MG63 (cell line): ENCODE measurements at regions not wholly inside any gene's neighbourhood (a gene's known extent, or its start where the extent isn't known, plus 50 kb on each side); places are given as distances from the start of the nearest gene placed in this dataset.
"Not testable (repeated sequence)": the region's sequence is repeated elsewhere in the genome, so short reads cannot be mapped to it uniquely, and the experiment has no call there.

ENCODE experiments used
- DNase-seq: peaks from one replicate; pipeline ENCODE4 v3.0.0-alpha.2; 2020
- H3K27me3 ChIP-seq: fragments of 250-450 bp; sonication (Bioruptor Pico); 2 replicates; pipeline ENCODE4 v1.5.1; 2020; ENCODE audit warnings: mild to moderate bottlenecking, moderate library complexity
- H3K36me3 ChIP-seq: fragments of 250-450 bp; sonication (Bioruptor Pico); 2 replicates; pipeline ENCODE4 v1.5.1; 2020; ENCODE audit warnings: mild to moderate bottlenecking, moderate library complexity
- H3K4me3 ChIP-seq: fragments of 250-450 bp; sonication (Bioruptor Pico); 2 replicates; pipeline ENCODE4 v1.5.1; 2020; ENCODE audit warnings: mild to moderate bottlenecking, moderate library complexity
- H3K9me3 ChIP-seq: fragments of 250-450 bp; sonication (Bioruptor Pico); 2 replicates; pipeline ENCODE4 v1.5.1; 2020; ENCODE audit warnings: mild to moderate bottlenecking, moderate library complexity

- Histone ChIP-seq H3K27me3 (no peaks in the 10 kb centered on the region), H3K9me3 (no peaks in the 10 kb centered on the region), H3K4me3 (no peak overlapping the region), H3K36me3 (no peaks in the 10 kb centered on the region)
- DNase-seq = no peak
These were observed 480.6 kb upstream of the MBL2 start for GRCh38 chr10:53253221-53253620.

GRCh38 chr10:53239873-53240272, 467.3 kb upstream of the MBL2 start:
- DNase-seq = no peak
- H3K9me3 ChIP-seq = no peaks in the 10 kb centered on the region
- no peaks in the 10 kb centered on the region for H3K27me3 ChIP-seq
- H3K36me3 ChIP-seq = no peaks in the 10 kb centered on the region
- H3K4me3 ChIP-seq = no peak overlapping the region

- DNase-seq = no peak
- no peak overlapping the region for H3K4me3 ChIP-seq
- H3K9me3 ChIP-seq = no peaks in the 10 kb centered on the region
- H3K27me3 ChIP-seq = no peaks in the 10 kb centered on the region
- no peaks in the 10 kb centered on the region for H3K36me3 ChIP-seq
These were observed 464.4 kb upstream of the MBL2 start for GRCh38 chr10:53236941-53237340.

GRCh38 chr10:53233749-53234148, 461.2 kb upstream of the MBL2 start:
- Histone ChIP-seq H3K27me3 (no peaks in the 10 kb centered on the region), H3K4me3 (no peak overlapping the region), H3K9me3 (no peaks in the 10 kb centered on the region), H3K36me3 (no peaks in the 10 kb centered on the region)
- DNase-seq = no peak

GRCh38 chr10:53230651-53231050, 458.1 kb upstream of the MBL2 start:
- Histone ChIP-seq H3K36me3 (no peaks in the 10 kb centered on the region), H3K27me3 (no peaks in the 10 kb centered on the region), H3K9me3 (no peaks in the 10 kb centered on the region), H3K4me3 (no peak overlapping the region)
- DNase-seq = no peak

GRCh38 chr10:53223851-53224250, 451.3 kb upstream of the MBL2 start:
- Histone ChIP-seq H3K27me3 (no peaks in the 10 kb centered on the region), H3K36me3 (no peaks in the 10 kb centered on the region), H3K9me3 (no peaks in the 10 kb centered on the region), H3K4me3 (no peak overlapping the region)
- DNase-seq = no peak

GRCh38 chr10:53222806-53223205, 450.2 kb upstream of the MBL2 start:
- no peaks in the 10 kb centered on the region for H3K9me3 ChIP-seq
- no peaks in the 10 kb centered on the region for H3K36me3 ChIP-seq
- H3K27me3 ChIP-seq = no peaks in the 10 kb centered on the region
- no peak overlapping the region for H3K4me3 ChIP-seq
- no peak for DNase-seq

- Histone ChIP-seq H3K36me3 (no peaks in the 10 kb centered on the region), H3K27me3 (no peaks in the 10 kb centered on the region), H3K4me3 (no peak overlapping the region), H3K9me3 (no peaks in the 10 kb centered on the region)
- DNase-seq = no peak
These were observed 437.5 kb upstream of the MBL2 start for GRCh38 chr10:53209944-53210611.

GRCh38 chr10:53183733-53184132, 411.1 kb upstream of the MBL2 start:
- Histone ChIP-seq H3K36me3 (no peaks in the 10 kb centered on the region), H3K4me3 (no peak overlapping the region), H3K9me3 (no peaks in the 10 kb centered on the region), H3K27me3 (no peaks in the 10 kb centered on the region)
- DNase-seq = no peak

- H3K36me3 ChIP-seq = no peaks in the 10 kb centered on the region
- H3K4me3 ChIP-seq = no peak overlapping the region
- no peak for DNase-seq
- no peaks in the 10 kb centered on the region for H3K27me3 ChIP-seq
- H3K9me3 ChIP-seq = no peaks in the 10 kb centered on the region
These were observed 404.9 kb upstream of the MBL2 start for GRCh38 chr10:53177468-53177867.

- Histone ChIP-seq H3K36me3 (no peaks in the 10 kb centered on the region), H3K9me3 (no peaks in the 10 kb centered on the region), H3K27me3 (no peaks in the 10 kb centered on the region), H3K4me3 (no peak overlapping the region)
- no peak for DNase-seq
These were observed 393.7 kb upstream of the MBL2 start for GRCh38 chr10:53166325-53166724.

GRCh38 chr10:53162856-53163255, 390.3 kb upstream of the MBL2 start:
- Histone ChIP-seq H3K9me3 (no peaks in the 10 kb centered on the region), H3K27me3 (no peaks in the 10 kb centered on the region), H3K36me3 (no peaks in the 10 kb centered on the region), H3K4me3 (no peak overlapping the region)
- no peak for DNase-seq

GRCh38 chr10:53161231-53161630, 388.6 kb upstream of the MBL2 start:
- no peaks in the 10 kb centered on the region for H3K9me3 ChIP-seq
- H3K27me3 ChIP-seq = no peaks in the 10 kb centered on the region
- DNase-seq = no peak
- no peaks in the 10 kb centered on the region for H3K36me3 ChIP-seq
- H3K4me3 ChIP-seq = no peak overlapping the region

- H3K36me3 ChIP-seq, H3K27me3 ChIP-seq, H3K4me3 ChIP-seq, DNase-seq, H3K9me3 ChIP-seq: not testable (repeated sequence)
These were observed 383.1 kb upstream of the MBL2 start for GRCh38 chr10:53155674-53156073.

GRCh38 chr10:53153831-53154230, 381.2 kb upstream of the MBL2 start:
- Histone ChIP-seq H3K9me3 (no peaks in the 10 kb centered on the region), H3K36me3 (no peaks in the 10 kb centered on the region)
- DNase-seq = no peak

GRCh38 chr10:53140506-53140905, 367.9 kb upstream of the MBL2 start:
- Histone ChIP-seq H3K36me3 (no peaks in the 10 kb centered on the region), H3K9me3 (no peaks in the 10 kb centered on the region; the same call in 1 of the 2 replicates), H3K27me3 (no peaks in the 10 kb centered on the region), H3K4me3 (no peak overlapping the region)
- DNase-seq = peak; percentile 30

More at GRCh38 chr10:53153831-53154230, 381.2 kb upstream of the MBL2 start:
- Histone ChIP-seq H3K4me3 (no peak overlapping the region), H3K27me3 (no peaks in the 10 kb centered on the region)

- H3K4me3 ChIP-seq = no peak overlapping the region
- no peaks in the 10 kb centered on the region for H3K36me3 ChIP-seq
- H3K27me3 ChIP-seq = no peaks in the 10 kb centered on the region
- no peak for DNase-seq
- H3K9me3 ChIP-seq = no peaks in the 10 kb centered on the region; the same call in 1 of the 2 replicates
These were observed 363.3 kb upstream of the MBL2 start for GRCh38 chr10:53135897-53136253.

- Histone ChIP-seq H3K4me3 (no peak overlapping the region), H3K27me3 (no peaks in the 10 kb centered on the region), H3K36me3 (no peaks in the 10 kb centered on the region), H3K9me3 (no peaks in the 10 kb centered on the region; the same call in 1 of the 2 replicates)
- DNase-seq = no peak
These were observed 362.8 kb upstream of the MBL2 start for GRCh38 chr10:53135213-53135896.
